ENCODE measurements at regions not wholly inside any gene's neighbourhood (a gene's known extent, or its start where the extent isn't known, plus 50 kb on each side); places are given as distances from the start of the nearest gene placed in this dataset.
"Not testable (repeated sequence)": the region's sequence is repeated elsewhere in the genome, so short reads cannot be mapped to it uniquely, and the experiment has no call there.

DNA sequence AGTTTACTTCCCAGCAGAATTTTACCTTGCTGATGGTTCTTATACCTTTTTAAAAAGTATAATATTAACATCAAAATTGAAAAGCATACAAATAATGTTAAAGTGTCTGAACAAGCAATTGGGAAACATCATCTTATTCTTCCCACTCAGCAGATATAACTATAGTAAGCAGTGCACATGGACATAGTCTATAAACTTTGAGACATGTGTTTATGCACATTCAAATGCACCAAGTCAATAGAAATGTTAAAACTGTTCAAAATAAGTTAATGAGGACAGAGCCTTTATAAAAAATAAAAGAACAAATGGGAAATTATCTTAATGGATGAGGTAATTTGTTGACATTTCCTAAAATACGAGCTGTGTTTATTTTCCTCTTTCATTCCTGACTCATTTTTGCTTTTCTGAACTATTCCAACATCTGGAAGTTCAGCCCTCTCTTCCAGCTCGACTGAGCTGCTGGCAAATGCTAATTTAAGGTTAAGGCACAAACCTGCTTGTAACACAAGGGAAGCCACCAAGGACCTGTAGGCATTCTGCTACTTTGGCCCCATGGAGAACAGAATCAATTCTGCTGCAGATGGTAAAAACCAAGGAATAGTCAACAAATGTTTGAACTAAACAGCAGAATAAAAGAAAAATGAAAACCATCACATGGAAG lies 110.3 kb upstream of the MAP3K4 start:
- H3K9me3 ChIP-seq (ENCODE audit: control insufficient read depth in 2 of 2, low read length in 2 of 2): no peaks in the 10 kb centered on the region
- Mint-ChIP-seq H3K27me3 (no peaks in the 10 kb centered on the region), H3K4me3 (no peak overlapping the region), H3K27ac (no peak overlapping the region), H3K9me3 (peaks cover 0 to 2% (median 0%) of the 10 kb centered on the region in 7 donors), H3K36me3 (no peaks in the 10 kb centered on the region), H3K4me1 (no peaks in the 10 kb centered on the region)
- no peak overlapping the region for H3K4me3 ChIP-seq (ENCODE audit: low read depth, low read length)
- H3K27ac ChIP-seq (ENCODE audit: insufficient read depth, low read length, poor library complexity, severe bottlenecking): no peak overlapping the region
- H3K36me3 ChIP-seq (ENCODE audit: control insufficient read depth, insufficient read depth, low read length): no peaks in the 10 kb centered on the region
- ATAC-seq (ENCODE audit: low read depth in 2 of 2): no peak
- H3K4me1 ChIP-seq (ENCODE audit: control insufficient read depth, insufficient read depth, low read length, poor library complexity, severe bottlenecking): no peaks in the 10 kb centered on the region
- H3K27me3 ChIP-seq (ENCODE audit: control insufficient read depth, insufficient read depth, low read length): no peaks in the 10 kb centered on the region
- no peak for DNase-seq

GRCh38 chr6:160882006-160882405 lies 109.6 kb upstream of the MAP3K4 start:
- no peak overlapping the region for H3K4me3 Mint-ChIP-seq
- H3K36me3 Mint-ChIP-seq: no peaks in the 10 kb centered on the region
- ATAC-seq (ENCODE audit: low read depth in 2 of 2) (no peak), DNase-seq (no peak)
- H3K9me3 Mint-ChIP-seq: peaks cover 0 to 2% (median 0%) of the 10 kb centered on the region in 7 donors
- no peak overlapping the region for H3K27ac Mint-ChIP-seq
- no peaks in the 10 kb centered on the region for H3K4me1 Mint-ChIP-seq
- Histone ChIP-seq H3K4me3 (ENCODE audit: low read depth, low read length) (no peak overlapping the region), H3K36me3 (ENCODE audit: control insufficient read depth, insufficient read depth, low read length) (no peaks in the 10 kb centered on the region), H3K27ac (ENCODE audit: insufficient read depth, low read length, poor library complexity, severe bottlenecking) (no peak overlapping the region), H3K4me1 (ENCODE audit: control insufficient read depth, insufficient read depth, low read length, poor library complexity, severe bottlenecking) (no peaks in the 10 kb centered on the region), H3K9me3 (ENCODE audit: control insufficient read depth in 2 of 2, low read length in 2 of 2) (no peaks in the 10 kb centered on the region), H3K27me3 (ENCODE audit: control insufficient read depth, insufficient read depth, low read length) (no peaks in the 10 kb centered on the region)
- no peaks in the 10 kb centered on the region for H3K27me3 Mint-ChIP-seq

DNA sequence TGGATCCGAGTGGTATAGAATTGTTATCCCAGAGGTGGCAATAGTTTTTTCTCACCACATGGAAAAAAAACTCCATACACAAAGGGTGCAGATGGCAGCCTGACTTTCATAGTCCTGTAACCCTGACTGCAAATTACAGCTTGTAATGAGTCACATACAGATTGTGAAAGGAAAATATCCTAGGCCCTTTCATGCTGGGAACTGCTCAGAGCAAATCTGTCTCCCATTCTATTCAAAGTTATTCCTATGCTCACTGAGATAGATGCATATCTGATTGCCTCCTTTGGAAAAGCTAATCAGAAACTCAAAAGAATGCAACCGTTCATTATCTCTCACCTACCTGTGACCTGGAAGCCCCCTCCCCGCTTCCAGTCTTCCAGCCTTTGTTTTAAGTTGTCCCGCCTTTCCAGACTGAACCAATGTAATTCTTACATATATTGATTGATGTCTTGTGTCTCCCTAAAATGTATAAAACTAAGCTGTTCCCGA lies 108.7 kb upstream of the MAP3K4 start:
- Mint-ChIP-seq H3K27ac (no peak overlapping the region), H3K4me3 (no peak overlapping the region), H3K27me3 (no peaks in the 10 kb centered on the region), H3K36me3 (no peaks in the 10 kb centered on the region), H3K4me1 (no peaks in the 10 kb centered on the region), H3K9me3 (peaks cover 0 to 2% (median 0%) of the 10 kb centered on the region in 7 donors)
- Histone ChIP-seq H3K4me1 (ENCODE audit: control insufficient read depth, insufficient read depth, low read length, poor library complexity, severe bottlenecking) (no peaks in the 10 kb centered on the region), H3K36me3 (ENCODE audit: control insufficient read depth, insufficient read depth, low read length) (no peaks in the 10 kb centered on the region), H3K27ac (ENCODE audit: insufficient read depth, low read length, poor library complexity, severe bottlenecking) (no peak overlapping the region), H3K27me3 (ENCODE audit: control insufficient read depth, insufficient read depth, low read length) (no peaks in the 10 kb centered on the region), H3K9me3 (ENCODE audit: control insufficient read depth in 2 of 2, low read length in 2 of 2) (no peaks in the 10 kb centered on the region), H3K4me3 (ENCODE audit: low read depth, low read length) (no peak overlapping the region)
- DNase-seq (no peak), ATAC-seq (ENCODE audit: low read depth in 2 of 2) (no peak)

- no peaks in the 10 kb centered on the region for H3K36me3 ChIP-seq (ENCODE audit: control insufficient read depth, insufficient read depth, low read length)
- Mint-ChIP-seq H3K36me3 (no peaks in the 10 kb centered on the region), H3K27me3 (no peaks in the 10 kb centered on the region), H3K9me3 (peaks cover 0 to 2% (median 0%) of the 10 kb centered on the region in 7 donors), H3K4me1 (no peaks in the 10 kb centered on the region), H3K4me3 (no peak overlapping the region), H3K27ac (no peak overlapping the region)
- H3K27me3 ChIP-seq (ENCODE audit: control insufficient read depth, insufficient read depth, low read length): no peaks in the 10 kb centered on the region
- no peaks in the 10 kb centered on the region for H3K4me1 ChIP-seq (ENCODE audit: control insufficient read depth, insufficient read depth, low read length, poor library complexity, severe bottlenecking)
- no peaks in the 10 kb centered on the region for H3K9me3 ChIP-seq (ENCODE audit: control insufficient read depth in 2 of 2, low read length in 2 of 2)
- DNase-seq (no peak), ATAC-seq (ENCODE audit: low read depth in 2 of 2) (no peak)
- H3K27ac ChIP-seq (ENCODE audit: insufficient read depth, low read length, poor library complexity, severe bottlenecking): no peak overlapping the region
- no peak overlapping the region for H3K4me3 ChIP-seq (ENCODE audit: low read depth, low read length)
Measured at GRCh38 chr6:160883560-160883959, 108.0 kb upstream of the MAP3K4 start.

DNA sequence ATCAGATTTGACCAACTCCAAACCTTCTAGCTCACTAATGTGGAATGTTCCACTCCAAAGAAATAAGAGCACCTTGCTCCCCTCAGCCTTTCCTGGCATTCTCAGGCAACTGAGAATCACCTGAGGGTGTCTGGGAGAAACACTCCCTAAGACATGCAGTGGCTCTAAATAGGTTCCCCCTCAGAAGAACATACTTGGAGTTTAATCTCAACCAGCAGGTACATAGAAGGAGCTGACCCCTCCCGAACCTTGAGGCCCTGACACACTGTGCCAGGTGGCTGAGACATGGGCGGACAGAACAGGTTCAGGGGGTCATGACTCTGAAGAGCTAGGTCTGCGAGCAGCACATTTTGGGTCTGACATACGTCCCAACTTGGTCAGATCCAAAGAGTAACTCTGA lies 107.6 kb upstream of the MAP3K4 start:
- H3K27me3 ChIP-seq (ENCODE audit: control insufficient read depth, insufficient read depth, low read length): no peaks in the 10 kb centered on the region
- H3K27ac ChIP-seq (ENCODE audit: insufficient read depth, low read length, poor library complexity, severe bottlenecking): no peak overlapping the region
- no peaks in the 10 kb centered on the region for H3K27me3 Mint-ChIP-seq
- DNase-seq: no peak
- H3K36me3 ChIP-seq (ENCODE audit: control insufficient read depth, insufficient read depth, low read length): no peaks in the 10 kb centered on the region
- ATAC-seq (ENCODE audit: low read depth in 2 of 2): no peak
- no peak overlapping the region for H3K4me3 Mint-ChIP-seq
- peaks cover 0 to 2% (median 0%) of the 10 kb centered on the region in 7 donors for H3K9me3 Mint-ChIP-seq
- H3K36me3 Mint-ChIP-seq: no peaks in the 10 kb centered on the region
- H3K4me3 ChIP-seq (ENCODE audit: low read depth, low read length): no peak overlapping the region
- no peak overlapping the region for H3K27ac Mint-ChIP-seq
- no peaks in the 10 kb centered on the region for H3K4me1 ChIP-seq (ENCODE audit: control insufficient read depth, insufficient read depth, low read length, poor library complexity, severe bottlenecking)
- no peaks in the 10 kb centered on the region for H3K9me3 ChIP-seq (ENCODE audit: control insufficient read depth in 2 of 2, low read length in 2 of 2)
- H3K4me1 Mint-ChIP-seq: no peaks in the 10 kb centered on the region

DNA sequence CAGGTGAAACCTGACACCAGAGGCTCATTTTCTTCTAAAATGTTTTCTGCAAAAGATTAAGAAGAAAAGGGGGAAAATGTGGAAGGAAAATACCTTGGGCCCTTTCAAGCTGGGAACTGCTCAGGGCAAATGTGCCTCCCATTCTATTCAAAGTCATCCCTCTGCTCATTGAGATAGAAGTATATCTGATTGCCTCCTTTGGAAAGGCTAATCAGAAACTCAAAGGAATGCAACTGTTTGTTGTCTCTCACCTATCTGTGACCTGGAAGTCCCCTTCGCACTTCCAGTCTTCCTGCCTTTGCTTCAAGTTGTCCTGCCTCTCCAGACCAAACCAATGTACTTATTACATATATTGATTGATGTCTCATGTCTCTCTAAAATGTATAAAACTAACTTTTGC lies 102.4 kb upstream of the MAP3K4 start:
- not testable (repeated sequence) for H3K4me3 ChIP-seq (ENCODE audit: low read depth, low read length); H3K27ac Mint-ChIP-seq; H3K27ac ChIP-seq (ENCODE audit: insufficient read depth, low read length, poor library complexity, severe bottlenecking); H3K27me3 Mint-ChIP-seq; H3K9me3 Mint-ChIP-seq; H3K4me3 Mint-ChIP-seq; H3K4me1 Mint-ChIP-seq; ATAC-seq (ENCODE audit: low read depth in 2 of 2); H3K27me3 ChIP-seq (ENCODE audit: control insufficient read depth, insufficient read depth, low read length); H3K9me3 ChIP-seq (ENCODE audit: control insufficient read depth in 2 of 2, low read length in 2 of 2); H3K36me3 Mint-ChIP-seq; H3K36me3 ChIP-seq (ENCODE audit: control insufficient read depth, insufficient read depth, low read length); H3K4me1 ChIP-seq (ENCODE audit: control insufficient read depth, insufficient read depth, low read length, poor library complexity, severe bottlenecking); DNase-seq

DNA sequence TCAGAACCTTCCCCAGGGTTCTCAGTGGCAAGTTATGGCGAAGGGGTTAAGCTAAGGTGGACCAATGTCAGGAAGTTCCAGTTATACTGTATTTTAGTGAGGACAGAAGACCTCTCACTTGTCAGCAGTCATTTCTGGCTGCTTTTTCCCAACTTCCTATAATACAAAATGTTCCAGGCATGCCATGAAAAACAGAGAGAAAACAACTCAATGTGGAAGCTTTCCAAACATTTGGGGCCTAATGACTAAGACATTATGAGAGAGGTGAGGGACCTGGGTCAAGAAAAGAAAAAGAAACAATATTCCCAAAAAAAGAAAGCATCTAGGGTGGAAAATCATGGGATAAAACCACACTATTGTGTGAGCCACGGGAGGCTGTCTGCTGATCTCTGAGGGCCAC lies 99.9 kb upstream of the MAP3K4 start:
- Histone ChIP-seq H3K27ac (ENCODE audit: insufficient read depth, low read length, poor library complexity, severe bottlenecking) (no peak overlapping the region), H3K9me3 (ENCODE audit: control insufficient read depth in 2 of 2, low read length in 2 of 2) (no peaks in the 10 kb centered on the region), H3K4me1 (ENCODE audit: control insufficient read depth, insufficient read depth, low read length, poor library complexity, severe bottlenecking) (no peaks in the 10 kb centered on the region), H3K36me3 (ENCODE audit: control insufficient read depth, insufficient read depth, low read length) (no peaks in the 10 kb centered on the region), H3K4me3 (ENCODE audit: low read depth, low read length) (no peak overlapping the region), H3K27me3 (ENCODE audit: control insufficient read depth, insufficient read depth, low read length) (no peaks in the 10 kb centered on the region)
- Mint-ChIP-seq H3K36me3 (no peaks in the 10 kb centered on the region), H3K4me3 (no peak overlapping the region), H3K27me3 (peaks cover 14% of the 10 kb centered on the region), H3K4me1 (no peaks in the 10 kb centered on the region), H3K27ac (no peak overlapping the region), H3K9me3 (peaks cover 0 to 2% (median 0%) of the 10 kb centered on the region in 7 donors)
- ATAC-seq (ENCODE audit: low read depth in 2 of 2): no peak
- DNase-seq: no peak

GRCh38 chr6:160895562-160895961 lies 96.0 kb upstream of the MAP3K4 start:
- Mint-ChIP-seq H3K27ac (no peak overlapping the region), H3K9me3 (peaks cover 0 to 3% (median 0%) of the 10 kb centered on the region in 7 donors), H3K4me3 (no peak overlapping the region), H3K36me3 (no peaks in the 10 kb centered on the region), H3K4me1 (no peaks in the 10 kb centered on the region), H3K27me3 (peaks cover 14% of the 10 kb centered on the region)
- Histone ChIP-seq H3K27me3 (ENCODE audit: control insufficient read depth, insufficient read depth, low read length) (no peaks in the 10 kb centered on the region), H3K36me3 (ENCODE audit: control insufficient read depth, insufficient read depth, low read length) (no peaks in the 10 kb centered on the region), H3K4me1 (ENCODE audit: control insufficient read depth, insufficient read depth, low read length, poor library complexity, severe bottlenecking) (no peaks in the 10 kb centered on the region), H3K4me3 (ENCODE audit: low read depth, low read length) (no peak overlapping the region), H3K27ac (ENCODE audit: insufficient read depth, low read length, poor library complexity, severe bottlenecking) (no peak overlapping the region), H3K9me3 (ENCODE audit: control insufficient read depth in 2 of 2, low read length in 2 of 2) (no peaks in the 10 kb centered on the region)
- DNase-seq: no peak
- no peak for ATAC-seq (ENCODE audit: low read depth in 2 of 2)
